ENCODE measurements at regions not wholly inside any gene's neighbourhood (a gene's known extent, or its start where the extent isn't known, plus 50 kb on each side); places are given as distances from the start of the nearest gene placed in this dataset.

- WGBS (ENCODE audit: insufficient coverage) = 38% methylated on average over 1 of the region's 1 CpG
- Histone ChIP-seq H3K36me3 (ENCODE audit: control insufficient read depth, insufficient read depth, low read length) (no peaks in the 10 kb centered on the region), H3K9me3 (ENCODE audit: control insufficient read depth, insufficient read depth, low read length) (no peaks in the 10 kb centered on the region), H3K4me3 (ENCODE audit: low read length) (no peak overlapping the region), H3K27me3 (ENCODE audit: control insufficient read depth, insufficient read depth, low read length) (no peaks in the 10 kb centered on the region), H3K27ac (ENCODE audit: low read length) (no peak overlapping the region), H3K4me1 (ENCODE audit: control insufficient read depth, insufficient read depth, low read length) (no peaks in the 10 kb centered on the region)
- Mint-ChIP-seq H3K4me1 (no peaks in the 10 kb centered on the region), H3K9me3 (no peaks in the 10 kb centered on the region), H3K36me3 (no peaks in the 10 kb centered on the region), H3K27ac (no peak overlapping the region), H3K27me3 (ENCODE audit: low read depth in 2 of 2) (peaks cover 23% of the 10 kb centered on the region in 2 donors), H3K4me3 (no peak overlapping the region)
- no peak for TF ChIP-seq CTCF (IDR thresholded peaks at IDR 0.05)
- no peak for DNase-seq
- intact Hi-C loops (cut with micrococcal nuclease) = no loop called here
- no peak for ATAC-seq
Measured at GRCh38 chr17:65388911-65389310, 172.5 kb downstream of the AXIN2 start.

GRCh38 chr17:65387322-65387721 is 174.1 kb downstream of the AXIN2 start:
- Histone ChIP-seq H3K36me3 (ENCODE audit: control insufficient read depth, insufficient read depth, low read length) (no peaks in the 10 kb centered on the region), H3K4me1 (ENCODE audit: control insufficient read depth, insufficient read depth, low read length) (no peaks in the 10 kb centered on the region), H3K4me3 (ENCODE audit: low read length) (no peak overlapping the region), H3K27me3 (ENCODE audit: control insufficient read depth, insufficient read depth, low read length) (no peaks in the 10 kb centered on the region), H3K9me3 (ENCODE audit: control insufficient read depth, insufficient read depth, low read length) (no peaks in the 10 kb centered on the region), H3K27ac (ENCODE audit: low read length) (no peak overlapping the region)
- Mint-ChIP-seq H3K4me1 (no peaks in the 10 kb centered on the region), H3K36me3 (no peaks in the 10 kb centered on the region), H3K4me3 (no peak overlapping the region), H3K27ac (no peak overlapping the region), H3K9me3 (no peaks in the 10 kb centered on the region), H3K27me3 (ENCODE audit: low read depth in 2 of 2) (peaks cover 29% of the 10 kb centered on the region in 2 donors)
- DNase-seq = no peak
- WGBS (ENCODE audit: insufficient coverage) = 91% methylated on average over 5 of the region's 5 CpGs
- no peak for ATAC-seq
- TF ChIP-seq CTCF (IDR thresholded peaks at IDR 0.05) = no peak
- intact Hi-C loops (cut with micrococcal nuclease) = no loop called here

GRCh38 chr17:65385726-65386125 is 175.7 kb downstream of the AXIN2 start:
- H3K9me3 Mint-ChIP-seq = no peaks in the 10 kb centered on the region
- H3K4me3 Mint-ChIP-seq = no peak overlapping the region
- Histone ChIP-seq H3K36me3 (ENCODE audit: control insufficient read depth, insufficient read depth, low read length) (no peaks in the 10 kb centered on the region), H3K9me3 (ENCODE audit: control insufficient read depth, insufficient read depth, low read length) (no peaks in the 10 kb centered on the region), H3K4me1 (ENCODE audit: control insufficient read depth, insufficient read depth, low read length) (no peaks in the 10 kb centered on the region), H3K27me3 (ENCODE audit: control insufficient read depth, insufficient read depth, low read length) (no peaks in the 10 kb centered on the region), H3K27ac (ENCODE audit: low read length) (no peak overlapping the region), H3K4me3 (ENCODE audit: low read length) (no peak overlapping the region)
- peaks cover 29 to 31% of the 10 kb centered on the region in 2 donors for H3K27me3 Mint-ChIP-seq (ENCODE audit: low read depth in 2 of 2)
- H3K36me3 Mint-ChIP-seq = no peaks in the 10 kb centered on the region
- DNase-seq (no peak), ATAC-seq (no peak)
- intact Hi-C loops (cut with micrococcal nuclease) = no loop called here
- no peak for TF ChIP-seq CTCF (IDR thresholded peaks at IDR 0.05)
- no peak overlapping the region for H3K27ac Mint-ChIP-seq
- H3K4me1 Mint-ChIP-seq = no peaks in the 10 kb centered on the region
- 96% methylated on average over 15 of the region's 15 CpGs for WGBS (ENCODE audit: insufficient coverage)

- H3K4me3 ChIP-seq (ENCODE audit: low read length) = no peak overlapping the region
- Mint-ChIP-seq H3K27ac (no peak overlapping the region), H3K27me3 (ENCODE audit: low read depth in 2 of 2) (peaks cover 29 to 31% of the 10 kb centered on the region in 2 donors), H3K4me1 (no peaks in the 10 kb centered on the region), H3K4me3 (no peak overlapping the region), H3K9me3 (no peaks in the 10 kb centered on the region), H3K36me3 (no peaks in the 10 kb centered on the region)
- H3K4me1 ChIP-seq (ENCODE audit: control insufficient read depth, insufficient read depth, low read length) = no peaks in the 10 kb centered on the region
- H3K27ac ChIP-seq (ENCODE audit: low read length) = no peak overlapping the region
- no peak for TF ChIP-seq CTCF (IDR thresholded peaks at IDR 0.05)
- DNase-seq = no peak
- H3K36me3 ChIP-seq (ENCODE audit: control insufficient read depth, insufficient read depth, low read length) = no peaks in the 10 kb centered on the region
- ATAC-seq = no peak
- intact Hi-C loops (cut with micrococcal nuclease) = no loop called here
- no peaks in the 10 kb centered on the region for H3K27me3 ChIP-seq (ENCODE audit: control insufficient read depth, insufficient read depth, low read length)
- 96% methylated on average over 2 of the region's 3 CpGs for WGBS (ENCODE audit: insufficient coverage)
- no peaks in the 10 kb centered on the region for H3K9me3 ChIP-seq (ENCODE audit: control insufficient read depth, insufficient read depth, low read length)
Measured at GRCh38 chr17:65385071-65385470, 176.4 kb downstream of the AXIN2 start.

Measured in natural killer cell (primary cell).